ENCODE measurements at regions not wholly inside any gene's neighbourhood (a gene's known extent, or its start where the extent isn't known, plus 50 kb on each side); places are given as distances from the start of the nearest gene placed in this dataset.

GRCh38 chrX:33357606-33358005 is 146.3 kb upstream of the DMD start:
- Mint-ChIP-seq H3K27ac (ENCODE audit: unreplicated experiment) (no peak overlapping the region), H3K27me3 (ENCODE audit: unreplicated experiment) (no peaks in the 10 kb centered on the region), H3K4me1 (ENCODE audit: low read depth, unreplicated experiment) (no peaks in the 10 kb centered on the region), H3K36me3 (ENCODE audit: insufficient read depth, unreplicated experiment) (no peaks in the 10 kb centered on the region), H3K4me3 (ENCODE audit: low read depth, unreplicated experiment) (no peak overlapping the region), H3K9me3 (ENCODE audit: low read depth, unreplicated experiment) (peaks cover under 1% of the 10 kb centered on the region)
- BruUV-seq (replicated peaks), result no TSS peak
- DNase-seq, result no peak
- TF ChIP-seq CTCF (IDR thresholded peaks at IDR 0.05; ENCODE audit: unreplicated experiment), result no peak
- CTCF ChIA-PET, result no interaction called here
- intact Hi-C loops (cut with micrococcal nuclease; ENCODE audit: unreplicated experiment), result no loop called here

GRCh38 chrX:33339219-33339618 is 127.9 kb upstream of the DMD start:
- CTCF ChIA-PET, result no interaction called here
- no peaks in the 10 kb centered on the region for H3K36me3 Mint-ChIP-seq (ENCODE audit: insufficient read depth, unreplicated experiment)
- DNase-seq, result peak; percentile 0
- no peak overlapping the region for H3K27ac Mint-ChIP-seq (ENCODE audit: unreplicated experiment)
- peak overlapping the region; percentile 39 for H3K4me3 Mint-ChIP-seq (ENCODE audit: low read depth, unreplicated experiment)
- no peaks in the 10 kb centered on the region for H3K27me3 Mint-ChIP-seq (ENCODE audit: unreplicated experiment)
- intact Hi-C loops (cut with micrococcal nuclease; ENCODE audit: unreplicated experiment), result loop anchor here (5.0 kb wide), 1 partner anchor 963 kb away; no protein-coding TSS in a partner anchor
- peaks cover 4% of the 10 kb centered on the region for H3K9me3 Mint-ChIP-seq (ENCODE audit: low read depth, unreplicated experiment)
- TF ChIP-seq CTCF (IDR thresholded peaks at IDR 0.05; ENCODE audit: unreplicated experiment), result no peak
- peaks cover 6% of the 10 kb centered on the region for H3K4me1 Mint-ChIP-seq (ENCODE audit: low read depth, unreplicated experiment)
- BruUV-seq (replicated peaks), result no TSS peak

- TF ChIP-seq CTCF (IDR thresholded peaks at IDR 0.05; ENCODE audit: unreplicated experiment), result no peak
- H3K9me3 Mint-ChIP-seq (ENCODE audit: low read depth, unreplicated experiment), result peaks cover 2% of the 10 kb centered on the region
- H3K27ac Mint-ChIP-seq (ENCODE audit: unreplicated experiment), result no peak overlapping the region
- H3K4me1 Mint-ChIP-seq (ENCODE audit: low read depth, unreplicated experiment), result peaks cover 6% of the 10 kb centered on the region
- no TSS peak for BruUV-seq (replicated peaks)
- CTCF ChIA-PET, result interaction anchor here (1.1 kb wide), 1 partner anchor 558 kb away, joined by 4 read pairs; no protein-coding TSS in a partner anchor
- intact Hi-C loops (cut with micrococcal nuclease; ENCODE audit: unreplicated experiment), result loop anchor here (1.0 to 5.0 kb wide), 2 partner anchors 805 to 966 kb away; no protein-coding TSS in a partner anchor
- H3K4me3 Mint-ChIP-seq (ENCODE audit: low read depth, unreplicated experiment), result no peak overlapping the region
- no peaks in the 10 kb centered on the region for H3K27me3 Mint-ChIP-seq (ENCODE audit: unreplicated experiment)
- DNase-seq, result peak; percentile 41
- H3K36me3 Mint-ChIP-seq (ENCODE audit: insufficient read depth, unreplicated experiment), result no peaks in the 10 kb centered on the region
These were observed 125.4 kb upstream of the DMD start for GRCh38 chrX:33336783-33337182.

GRCh38 chrX:33333271-33333670 is 121.9 kb upstream of the DMD start:
- Mint-ChIP-seq H3K9me3 (ENCODE audit: low read depth, unreplicated experiment) (no peaks in the 10 kb centered on the region), H3K27ac (ENCODE audit: unreplicated experiment) (no peak overlapping the region), H3K4me1 (ENCODE audit: low read depth, unreplicated experiment) (no peaks in the 10 kb centered on the region), H3K4me3 (ENCODE audit: low read depth, unreplicated experiment) (no peak overlapping the region), H3K27me3 (ENCODE audit: unreplicated experiment) (no peaks in the 10 kb centered on the region), H3K36me3 (ENCODE audit: insufficient read depth, unreplicated experiment) (no peaks in the 10 kb centered on the region)
- DNase-seq, result no peak
- no peak for TF ChIP-seq CTCF (IDR thresholded peaks at IDR 0.05; ENCODE audit: unreplicated experiment)
- intact Hi-C loops (cut with micrococcal nuclease; ENCODE audit: unreplicated experiment), result no loop called here
- no TSS peak for BruUV-seq (replicated peaks)
- CTCF ChIA-PET, result no interaction called here

Data from Calu3 (cell line).